Thoracic aorta (tissue), 2 donors: ENCODE measurements at regions not wholly inside any gene's neighbourhood (a gene's known extent, or its start where the extent isn't known, plus 50 kb on each side); places are given as distances from the start of the nearest gene placed in this dataset.

ENCODE experiments used
- ATAC-seq: fragments of 150-250 bp; one replicate; pipeline ENCODE4 v1.8.0; 2017; ENCODE audit warnings: low read depth; ENCODE audit not compliant: insufficient number of reproducible peaks, low FRiP score
- DNase-seq: peaks from one replicate; pipeline ENCODE4 v3.0.0-alpha.2; 2020; ENCODE audit warnings: low spot score
- H3K27ac ChIP-seq, 2 donors: fragments of 200-600 bp; sonication (generic); 1 replicate in 1 of 2; 2 replicates in 1 of 2; pipeline ENCODE4 v1.5.1; 2016; ENCODE audit warnings: mild to moderate bottlenecking in 2 of 2, moderate library complexity in 2 of 2
- H3K27me3 ChIP-seq: fragments of 200-600 bp; sonication (generic); replicated peaks from 2 replicates; pipeline ENCODE4 v1.6.0; 2016; ENCODE audit warnings: mild to moderate bottlenecking; ENCODE audit not compliant: insufficient read depth
- H3K36me3 ChIP-seq: fragments of 200-600 bp; sonication (generic); one replicate; pipeline ENCODE4 v1.5.1; 2016
- H3K4me1 ChIP-seq, 2 donors: fragments of 200-600 bp; sonication (generic); 1 replicate in 1 of 2; 2 replicates in 1 of 2; pipeline versions ENCODE4 v1.5.1 to v1.6.0; 2016; ENCODE audit warnings: low read depth in 2 of 2, mild to moderate bottlenecking in 1 of 2; ENCODE audit not compliant: control insufficient read depth in 1 of 2
- H3K4me3 ChIP-seq: fragments of 200-600 bp; sonication (generic); 2 replicates; pipeline ENCODE4 v1.5.1; 2016; ENCODE audit warnings: mild to moderate bottlenecking
- H3K9me3 ChIP-seq: fragments of 200-600 bp; sonication (generic); 2 replicates; pipeline ENCODE4 v1.5.1; 2016
- TF ChIP-seq, protein P1 (sequence below): fragments of 200-600 bp; sonication (generic); IDR thresholded peaks from one replicate; pipeline ENCODE4 v1.5.1; 2019; ENCODE audit warnings: antibody characterized with exemption

DNA sequence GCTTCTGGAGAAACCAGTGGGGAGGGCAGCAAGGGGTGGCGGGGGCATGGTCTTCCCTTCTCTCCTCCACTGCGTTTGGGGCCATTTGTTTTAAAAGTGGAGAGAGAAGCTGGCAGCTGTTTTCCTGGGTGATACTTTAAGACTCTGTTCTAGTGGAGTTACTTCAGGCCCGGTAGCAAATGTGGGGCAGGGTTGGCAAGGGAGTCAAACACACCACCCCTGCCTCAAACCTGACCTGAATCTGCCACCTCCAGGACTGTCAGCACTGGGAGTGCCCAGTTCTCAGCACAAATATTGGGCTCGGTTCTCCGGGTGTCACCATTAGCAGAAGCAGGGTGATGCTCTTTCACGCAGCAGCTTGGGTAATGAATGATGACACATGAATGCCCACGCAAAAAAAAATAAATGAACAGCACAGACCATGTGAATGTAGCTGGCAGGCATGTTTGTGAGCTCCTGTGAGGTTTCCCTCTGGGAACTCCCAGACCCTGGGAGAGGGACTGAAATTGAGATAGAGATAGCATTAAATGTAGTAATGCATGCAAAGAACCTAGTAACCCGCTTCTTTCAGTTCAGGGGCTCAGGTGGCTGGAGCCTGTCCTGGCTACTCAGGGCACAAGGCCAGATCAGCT is 424.0 kb downstream of the MCTP2 start:
- no peaks in the 10 kb centered on the region for H3K27me3 ChIP-seq
- no peaks in the 10 kb centered on the region for H3K4me1 ChIP-seq
- H3K27ac ChIP-seq, result no peak overlapping the region
- no peak for ATAC-seq
- TF ChIP-seq, protein P1, sequence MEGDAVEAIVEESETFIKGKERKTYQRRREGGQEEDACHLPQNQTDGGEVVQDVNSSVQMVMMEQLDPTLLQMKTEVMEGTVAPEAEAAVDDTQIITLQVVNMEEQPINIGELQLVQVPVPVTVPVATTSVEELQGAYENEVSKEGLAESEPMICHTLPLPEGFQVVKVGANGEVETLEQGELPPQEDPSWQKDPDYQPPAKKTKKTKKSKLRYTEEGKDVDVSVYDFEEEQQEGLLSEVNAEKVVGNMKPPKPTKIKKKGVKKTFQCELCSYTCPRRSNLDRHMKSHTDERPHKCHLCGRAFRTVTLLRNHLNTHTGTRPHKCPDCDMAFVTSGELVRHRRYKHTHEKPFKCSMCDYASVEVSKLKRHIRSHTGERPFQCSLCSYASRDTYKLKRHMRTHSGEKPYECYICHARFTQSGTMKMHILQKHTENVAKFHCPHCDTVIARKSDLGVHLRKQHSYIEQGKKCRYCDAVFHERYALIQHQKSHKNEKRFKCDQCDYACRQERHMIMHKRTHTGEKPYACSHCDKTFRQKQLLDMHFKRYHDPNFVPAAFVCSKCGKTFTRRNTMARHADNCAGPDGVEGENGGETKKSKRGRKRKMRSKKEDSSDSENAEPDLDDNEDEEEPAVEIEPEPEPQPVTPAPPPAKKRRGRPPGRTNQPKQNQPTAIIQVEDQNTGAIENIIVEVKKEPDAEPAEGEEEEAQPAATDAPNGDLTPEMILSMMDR, result no peak
- H3K36me3 ChIP-seq, result no peaks in the 10 kb centered on the region
- no peak for DNase-seq
- H3K9me3 ChIP-seq, result no peaks in the 10 kb centered on the region
- H3K4me3 ChIP-seq, result no peak overlapping the region

DNA sequence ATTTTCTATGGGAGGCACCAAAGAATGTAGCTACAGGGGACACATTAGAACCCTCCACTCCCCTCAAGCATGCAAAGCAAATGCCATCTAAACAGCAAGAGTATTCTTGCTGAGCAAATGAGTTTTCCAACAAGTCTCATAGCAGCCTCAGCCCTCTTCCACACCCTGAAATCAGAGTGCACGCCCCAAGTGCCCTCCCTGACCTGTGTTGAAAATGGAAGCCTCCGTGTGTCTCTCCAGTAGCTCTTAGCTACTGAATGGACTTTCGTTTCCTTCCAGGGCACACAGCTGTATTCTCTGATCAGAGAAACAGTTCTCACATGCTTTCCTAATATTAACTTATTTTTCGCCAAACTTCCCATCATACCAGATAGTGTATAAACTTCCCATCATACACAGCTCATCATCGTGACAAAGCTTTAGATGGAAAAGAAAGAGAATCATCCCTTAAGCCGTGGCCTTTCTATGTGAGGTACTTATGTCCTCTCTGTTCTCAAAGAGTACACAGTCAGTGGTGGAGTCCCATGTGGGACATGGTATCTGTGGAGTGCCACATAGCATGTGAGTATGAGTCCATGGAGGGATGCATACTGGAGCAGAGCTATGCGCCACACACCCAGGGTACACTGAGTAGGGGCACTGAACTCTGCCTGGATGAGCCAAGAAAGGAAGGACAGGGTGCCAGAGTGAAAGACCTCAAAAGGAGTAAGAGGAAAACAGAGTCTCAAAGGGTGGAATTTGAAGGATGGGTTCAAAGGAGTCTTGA is 434.5 kb downstream of the MCTP2 start:
- Histone ChIP-seq H3K9me3 (no peaks in the 10 kb centered on the region), H3K4me1 (peaks cover 3% of the 10 kb centered on the region in 2 donors), H3K4me3 (no peak overlapping the region), H3K27ac (no peak overlapping the region), H3K27me3 (no peaks in the 10 kb centered on the region), H3K36me3 (no peaks in the 10 kb centered on the region)
- no peak for ATAC-seq
- TF ChIP-seq, protein P1, result no peak
- DNase-seq, result no peak

DNA sequence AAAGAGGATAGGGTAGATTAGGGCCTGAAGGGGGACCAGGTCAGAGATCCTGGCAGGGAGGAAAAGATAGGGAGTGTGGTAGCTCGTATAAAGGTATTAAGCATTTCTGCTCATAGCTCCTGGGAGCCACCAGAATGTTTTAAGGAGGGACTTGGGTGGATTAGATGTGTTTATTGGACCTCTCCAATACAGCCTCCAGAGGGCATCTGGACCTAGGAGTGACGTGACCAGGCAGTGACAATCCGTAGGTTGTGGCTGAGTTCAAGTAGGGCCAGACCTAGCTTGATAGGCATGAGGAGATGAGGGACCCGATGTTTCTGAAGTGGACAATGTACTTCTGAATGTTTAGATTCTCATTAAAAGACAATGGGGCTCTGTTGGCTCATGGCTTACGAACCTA is 435.2 kb downstream of the MCTP2 start:
- TF ChIP-seq, protein P1, result peak; percentile 8
- Histone ChIP-seq H3K9me3 (no peaks in the 10 kb centered on the region), H3K36me3 (no peaks in the 10 kb centered on the region), H3K4me1 (peaks cover 7 to 9% of the 10 kb centered on the region in 2 donors), H3K27me3 (no peaks in the 10 kb centered on the region), H3K4me3 (no peak overlapping the region), H3K27ac (no peak overlapping the region)
- ATAC-seq, result no peak
- no peak for DNase-seq

DNA sequence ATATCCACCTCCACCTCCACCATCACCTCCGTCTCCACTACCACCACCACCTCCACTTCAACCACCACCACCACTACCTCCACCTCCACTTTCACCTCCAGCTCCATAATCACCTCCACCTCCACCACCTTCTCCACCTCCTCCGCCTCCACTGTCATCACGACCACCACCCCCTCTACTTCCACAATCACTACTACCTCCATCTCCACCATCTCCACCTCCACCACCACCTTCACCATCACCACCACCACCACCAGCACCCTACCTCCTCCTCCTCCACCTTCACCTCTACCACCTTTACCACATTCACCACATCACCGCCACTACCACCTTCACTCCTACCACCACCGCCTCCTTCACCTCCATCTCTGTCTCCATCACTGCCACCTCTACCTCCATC is 435.7 kb downstream of the MCTP2 start:
- Histone ChIP-seq H3K9me3 (no peaks in the 10 kb centered on the region), H3K27me3 (no peaks in the 10 kb centered on the region), H3K27ac (no peak overlapping the region), H3K36me3 (no peaks in the 10 kb centered on the region), H3K4me1 (peaks cover 7 to 10% of the 10 kb centered on the region in 2 donors), H3K4me3 (no peak overlapping the region)
- no peak for DNase-seq
- TF ChIP-seq, protein P1, result no peak
- ATAC-seq, result no peak

DNA sequence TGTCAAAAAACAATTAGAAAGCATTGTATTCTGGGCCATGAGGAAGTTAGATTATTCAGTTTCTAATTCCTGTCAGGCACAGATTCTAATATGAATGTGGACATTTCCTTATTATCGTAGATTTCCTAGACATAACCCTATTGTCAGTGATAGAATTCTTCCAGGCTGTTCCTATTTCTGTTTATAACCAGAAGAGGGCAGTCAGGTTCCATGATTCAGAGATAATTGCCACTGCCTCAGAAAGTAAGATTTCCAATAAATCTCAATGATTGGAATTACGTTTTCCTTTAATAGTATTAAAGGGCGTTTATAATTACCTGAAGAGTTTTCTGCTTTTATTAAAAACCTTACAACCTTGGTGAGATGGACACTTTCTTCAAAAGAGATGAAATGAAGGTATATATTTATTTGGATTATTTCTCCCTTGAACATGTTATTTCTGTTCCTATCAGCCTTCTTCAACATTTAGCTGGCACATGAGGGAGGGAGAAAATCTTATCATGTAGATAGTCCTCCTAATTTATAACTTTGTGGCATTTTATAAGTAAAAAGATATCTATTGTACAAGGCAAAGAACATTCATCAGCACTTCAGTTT is 439.2 kb downstream of the MCTP2 start:
- Histone ChIP-seq H3K27me3 (no peaks in the 10 kb centered on the region), H3K36me3 (no peaks in the 10 kb centered on the region), H3K27ac (no peak overlapping the region), H3K4me3 (peak overlapping the region; percentile 23), H3K4me1 (peaks cover 10 to 20% of the 10 kb centered on the region in 2 donors), H3K9me3 (no peaks in the 10 kb centered on the region)
- DNase-seq, result no peak
- TF ChIP-seq, protein P1, result peak; percentile 77
- ATAC-seq, result no peak
